Spinal cord (tissue), 9 donors: ENCODE measurements at regions not wholly inside any gene's neighbourhood (a gene's known extent, or its start where the extent isn't known, plus 50 kb on each side); places are given as distances from the start of the nearest gene placed in this dataset.

Experiments
- DNase-seq, 6 donors: peaks; one replicate each; pipeline versions ENCODE4 v3.0.0 to v3.0.0-alpha.2; 2013 to 2015; ENCODE audit warnings: low spot score in 6 of 6, low read depth in 4 of 6
- H3K27ac ChIP-seq: one replicate; pipeline ENCODE4 v1.5.1; 2013; ENCODE audit warnings: low read depth, low read length, control low read depth
- H3K27me3 ChIP-seq: one replicate; pipeline ENCODE4 v1.6.1; 2013; ENCODE audit warnings: low read length; ENCODE audit not compliant: control insufficient read depth, insufficient read depth
- H3K36me3 ChIP-seq: one replicate; pipeline ENCODE4 v1.6.1; 2013; ENCODE audit warnings: low read length; ENCODE audit not compliant: control insufficient read depth, insufficient read depth
- H3K4me1 ChIP-seq: one replicate; pipeline ENCODE4 v1.6.1; 2013; ENCODE audit warnings: low read length; ENCODE audit not compliant: control insufficient read depth, insufficient read depth
- H3K4me3 ChIP-seq: one replicate; pipeline ENCODE4 v1.5.1; 2013; ENCODE audit warnings: low read depth, low read length, control low read depth
- H3K9me3 ChIP-seq: one replicate; pipeline ENCODE4 v1.6.1; 2013; ENCODE audit warnings: low read length; ENCODE audit not compliant: control insufficient read depth, insufficient read depth
- WGBS: methylation state at CpG from one replicate; pipeline ENCODE4 v1.1.5; 2013; ENCODE audit warnings: missing lambda C conversion rate; ENCODE audit not compliant: insufficient coverage; 5-methylcytosine and 5-hydroxymethylcytosine counted together
- donor health status: healthy.

- no peaks in the 10 kb centered on the region for H3K36me3 ChIP-seq
- H3K9me3 ChIP-seq = no peaks in the 10 kb centered on the region
- no peak overlapping the region for H3K27ac ChIP-seq
- no peaks in the 10 kb centered on the region for H3K27me3 ChIP-seq
- H3K4me1 ChIP-seq = no peaks in the 10 kb centered on the region
- H3K4me3 ChIP-seq = no peak overlapping the region
- WGBS = 85% methylated on average over 11 of the region's 12 CpGs
- no peak for DNase-seq
Observed at GRCh38 chr11:62033191-62034035, 66.0 kb upstream of the FTH1 start.

GRCh38 chr11:62030071-62030684, 62.7 kb upstream of the FTH1 start:
- no peak for DNase-seq
- no peaks in the 10 kb centered on the region for H3K36me3 ChIP-seq
- 75% methylated on average over 4 of the region's 8 CpGs for WGBS
- no peak overlapping the region for H3K4me3 ChIP-seq
- H3K27ac ChIP-seq = no peak overlapping the region
- H3K4me1 ChIP-seq = no peaks in the 10 kb centered on the region
- H3K27me3 ChIP-seq = no peaks in the 10 kb centered on the region
- H3K9me3 ChIP-seq = no peaks in the 10 kb centered on the region

- no peaks in the 10 kb centered on the region for H3K9me3 ChIP-seq
- no peaks in the 10 kb centered on the region for H3K4me1 ChIP-seq
- no peaks in the 10 kb centered on the region for H3K27me3 ChIP-seq
- WGBS = 94% methylated on average over 5 of the region's 6 CpGs
- no peak for DNase-seq
- no peak overlapping the region for H3K4me3 ChIP-seq
- no peak overlapping the region for H3K27ac ChIP-seq
- H3K36me3 ChIP-seq = no peaks in the 10 kb centered on the region
Observed at GRCh38 chr11:62026739-62027370, 59.4 kb upstream of the FTH1 start.

- DNase-seq = peak in 1 of 6 donors; percentile 39
- Histone ChIP-seq H3K4me3 (no peak overlapping the region), H3K36me3 (no peaks in the 10 kb centered on the region), H3K27ac (peak overlapping the region; percentile 33), H3K4me1 (no peaks in the 10 kb centered on the region), H3K9me3 (no peaks in the 10 kb centered on the region), H3K27me3 (no peaks in the 10 kb centered on the region)
- 69% methylated on average over 10 of the region's 13 CpGs for WGBS
Observed at GRCh38 chr11:62025487-62026105, 58.2 kb upstream of the FTH1 start.

- no peaks in the 10 kb centered on the region for H3K4me1 ChIP-seq
- no peaks in the 10 kb centered on the region for H3K27me3 ChIP-seq
- no peaks in the 10 kb centered on the region for H3K9me3 ChIP-seq
- H3K27ac ChIP-seq = no peak overlapping the region
- H3K4me3 ChIP-seq = no peak overlapping the region
- DNase-seq = peak in 1 of 6 donors; percentile 9
- no CpG with 5 or more reads among the region's 6 CpGs for WGBS
- H3K36me3 ChIP-seq = no peaks in the 10 kb centered on the region
Observed at GRCh38 chr11:62024936-62025486, 57.6 kb upstream of the FTH1 start.

GRCh38 chr11:62022211-62022610, 54.8 kb upstream of the FTH1 start:
- H3K27ac ChIP-seq = no peak overlapping the region
- DNase-seq = no peak
- H3K36me3 ChIP-seq = no peaks in the 10 kb centered on the region
- H3K9me3 ChIP-seq = no peaks in the 10 kb centered on the region
- H3K27me3 ChIP-seq = no peaks in the 10 kb centered on the region
- H3K4me1 ChIP-seq = no peaks in the 10 kb centered on the region
- no peak overlapping the region for H3K4me3 ChIP-seq
- 71% methylated on average over 1 of the region's 3 CpGs for WGBS

GRCh38 chr11:62020661-62021060, 53.2 kb upstream of the FTH1 start:
- Histone ChIP-seq H3K9me3 (no peaks in the 10 kb centered on the region), H3K27me3 (no peaks in the 10 kb centered on the region), H3K4me3 (no peak overlapping the region), H3K4me1 (no peaks in the 10 kb centered on the region), H3K27ac (no peak overlapping the region), H3K36me3 (no peaks in the 10 kb centered on the region)
- DNase-seq = no peak
- 100% methylated on average over 2 of the region's 3 CpGs for WGBS

- Histone ChIP-seq H3K27me3 (no peaks in the 10 kb centered on the region), H3K4me3 (no peak overlapping the region), H3K9me3 (no peaks in the 10 kb centered on the region), H3K36me3 (no peaks in the 10 kb centered on the region), H3K4me1 (no peaks in the 10 kb centered on the region), H3K27ac (no peak overlapping the region)
- no CpG with 5 or more reads among the region's 2 CpGs for WGBS
- DNase-seq = no peak
Observed at GRCh38 chr11:62018981-62019664, 51.7 kb upstream of the FTH1 start.
